ENCODE measurements at regions not wholly inside any gene's neighbourhood (a gene's known extent, or its start where the extent isn't known, plus 50 kb on each side); places are given as distances from the start of the nearest gene placed in this dataset.

GRCh38 chrX:139125916-139126315, 404.6 kb upstream of the F9 start:
- no peak for DNase-seq (ENCODE audit: low read depth)

- no peak for DNase-seq (ENCODE audit: low read depth)
Measured at GRCh38 chrX:139121616-139122286, 408.8 kb upstream of the F9 start.

GRCh38 chrX:139120760-139121159, 409.2 kb upstream of the FGF13 start:
- no peak for DNase-seq (ENCODE audit: low read depth)

GRCh38 chrX:139113708-139114107, 402.2 kb upstream of the FGF13 start:
- no peak for DNase-seq (ENCODE audit: low read depth)

- peak; percentile 41 for DNase-seq (ENCODE audit: low read depth)
Measured at GRCh38 chrX:139112432-139112831, 400.9 kb upstream of the FGF13 start.

GRCh38 chrX:139106069-139106468, 394.6 kb upstream of the FGF13 start:
- DNase-seq (ENCODE audit: low read depth) = peak; percentile 52

- DNase-seq (ENCODE audit: low read depth) = peak; percentile 58
Measured at GRCh38 chrX:139094671-139095592, 383.4 kb upstream of the FGF13 start.

GRCh38 chrX:139093201-139093600, 381.7 kb upstream of the FGF13 start:
- DNase-seq (ENCODE audit: low read depth) = no peak

- no peak for DNase-seq (ENCODE audit: low read depth)
Measured at GRCh38 chrX:139091878-139092277, 380.4 kb upstream of the FGF13 start.

- no peak for DNase-seq (ENCODE audit: low read depth)
Measured at GRCh38 chrX:139091066-139091465, 379.5 kb upstream of the FGF13 start.

GRCh38 chrX:139086246-139086645, 374.7 kb upstream of the FGF13 start:
- no peak for DNase-seq (ENCODE audit: low read depth)

GRCh38 chrX:139085404-139085803, 373.9 kb upstream of the FGF13 start:
- DNase-seq (ENCODE audit: low read depth) = no peak

GRCh38 chrX:139083191-139083590, 371.7 kb upstream of the FGF13 start:
- DNase-seq (ENCODE audit: low read depth) = no peak

GRCh38 chrX:139081965-139082364, 370.4 kb upstream of the FGF13 start:
- DNase-seq (ENCODE audit: low read depth) = no peak

GRCh38 chrX:139079789-139080188, 368.3 kb upstream of the FGF13 start:
- DNase-seq (ENCODE audit: low read depth) = no peak

GRCh38 chrX:139078761-139079280, 367.3 kb upstream of the FGF13 start:
- DNase-seq (ENCODE audit: low read depth) = no peak

- DNase-seq (ENCODE audit: low read depth) = no peak
Measured at GRCh38 chrX:139078342-139078741, 366.8 kb upstream of the FGF13 start.

- DNase-seq (ENCODE audit: low read depth) = peak; percentile 40
Measured at GRCh38 chrX:139077281-139078250, 366.0 kb upstream of the FGF13 start.

- no peak for DNase-seq (ENCODE audit: low read depth)
Measured at GRCh38 chrX:139063364-139063763, 351.8 kb upstream of the FGF13 start.

GRCh38 chrX:139058831-139059495, 347.4 kb upstream of the FGF13 start:
- peak; percentile 26 for DNase-seq (ENCODE audit: low read depth)

GRCh38 chrX:139052461-139052860, 340.9 kb upstream of the FGF13 start:
- DNase-seq (ENCODE audit: low read depth) = no peak

Data from myocyte (in vitro differentiated cells).